ENCODE measurements at regions not wholly inside any gene's neighbourhood (a gene's known extent, or its start where the extent isn't known, plus 50 kb on each side); places are given as distances from the start of the nearest gene placed in this dataset.

DNA sequence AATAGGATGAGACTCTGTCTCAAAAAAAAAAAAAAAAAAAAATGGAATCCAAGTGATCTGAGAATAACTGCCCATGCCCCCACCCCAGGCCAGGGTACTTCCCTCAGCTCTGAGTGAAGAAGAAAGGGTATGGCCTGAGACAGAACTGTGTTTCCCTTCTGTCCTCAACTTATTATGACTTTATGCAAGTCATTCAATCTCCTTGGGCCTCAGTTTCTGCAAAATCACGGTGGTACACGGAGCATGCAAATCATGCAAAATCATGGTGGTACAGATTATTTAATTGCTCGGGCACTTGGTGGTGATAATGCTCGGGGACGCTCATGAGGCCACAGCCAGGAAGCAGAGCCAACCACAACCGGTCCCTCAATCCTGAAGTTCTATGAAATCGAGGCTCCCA lies 56.5 kb upstream of the TBX3 start:
- TF ChIP-seq, protein P1, sequence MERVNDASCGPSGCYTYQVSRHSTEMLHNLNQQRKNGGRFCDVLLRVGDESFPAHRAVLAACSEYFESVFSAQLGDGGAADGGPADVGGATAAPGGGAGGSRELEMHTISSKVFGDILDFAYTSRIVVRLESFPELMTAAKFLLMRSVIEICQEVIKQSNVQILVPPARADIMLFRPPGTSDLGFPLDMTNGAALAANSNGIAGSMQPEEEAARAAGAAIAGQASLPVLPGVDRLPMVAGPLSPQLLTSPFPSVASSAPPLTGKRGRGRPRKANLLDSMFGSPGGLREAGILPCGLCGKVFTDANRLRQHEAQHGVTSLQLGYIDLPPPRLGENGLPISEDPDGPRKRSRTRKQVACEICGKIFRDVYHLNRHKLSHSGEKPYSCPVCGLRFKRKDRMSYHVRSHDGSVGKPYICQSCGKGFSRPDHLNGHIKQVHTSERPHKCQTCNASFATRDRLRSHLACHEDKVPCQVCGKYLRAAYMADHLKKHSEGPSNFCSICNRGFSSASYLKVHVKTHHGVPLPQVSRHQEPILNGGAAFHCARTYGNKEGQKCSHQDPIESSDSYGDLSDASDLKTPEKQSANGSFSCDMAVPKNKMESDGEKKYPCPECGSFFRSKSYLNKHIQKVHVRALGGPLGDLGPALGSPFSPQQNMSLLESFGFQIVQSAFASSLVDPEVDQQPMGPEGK (CRISPR knock-in tag; IDR thresholded peaks at IDR 0.05; ENCODE audit: borderline replicate concordance) = no peak
- TF ChIP-seq ESRRG (CRISPR knock-in tag; IDR thresholded peaks at IDR 0.05) (no peak), CSDC2 (CRISPR knock-in tag; IDR thresholded peaks at IDR 0.05) (no peak), ZFP3 (CRISPR knock-in tag; IDR thresholded peaks at IDR 0.05) (no peak), SNAI2 (CRISPR knock-in tag; IDR thresholded peaks at IDR 0.05) (no peak), BACH2 (CRISPR knock-in tag; IDR thresholded peaks at IDR 0.05; ENCODE audit: borderline replicate concordance) (no peak), RARB (CRISPR knock-in tag; IDR thresholded peaks at IDR 0.05) (no peak), OSR1 (CRISPR knock-in tag; IDR thresholded peaks at IDR 0.05) (no peak), GLIS3 (CRISPR knock-in tag; IDR thresholded peaks at IDR 0.05) (no peak)
- TF ChIP-seq, protein P2, sequence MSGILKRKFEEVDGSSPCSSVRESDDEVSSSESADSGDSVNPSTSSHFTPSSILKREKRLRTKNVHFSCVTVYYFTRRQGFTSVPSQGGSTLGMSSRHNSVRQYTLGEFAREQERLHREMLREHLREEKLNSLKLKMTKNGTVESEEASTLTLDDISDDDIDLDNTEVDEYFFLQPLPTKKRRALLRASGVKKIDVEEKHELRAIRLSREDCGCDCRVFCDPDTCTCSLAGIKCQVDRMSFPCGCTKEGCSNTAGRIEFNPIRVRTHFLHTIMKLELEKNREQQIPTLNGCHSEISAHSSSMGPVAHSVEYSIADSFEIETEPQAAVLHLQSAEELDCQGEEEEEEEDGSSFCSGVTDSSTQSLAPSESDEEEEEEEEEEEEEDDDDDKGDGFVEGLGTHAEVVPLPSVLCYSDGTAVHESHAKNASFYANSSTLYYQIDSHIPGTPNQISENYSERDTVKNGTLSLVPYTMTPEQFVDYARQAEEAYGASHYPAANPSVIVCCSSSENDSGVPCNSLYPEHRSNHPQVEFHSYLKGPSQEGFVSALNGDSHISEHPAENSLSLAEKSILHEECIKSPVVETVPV (CRISPR knock-in tag; IDR thresholded peaks at IDR 0.05) = no peak
- TF ChIP-seq, protein P3, sequence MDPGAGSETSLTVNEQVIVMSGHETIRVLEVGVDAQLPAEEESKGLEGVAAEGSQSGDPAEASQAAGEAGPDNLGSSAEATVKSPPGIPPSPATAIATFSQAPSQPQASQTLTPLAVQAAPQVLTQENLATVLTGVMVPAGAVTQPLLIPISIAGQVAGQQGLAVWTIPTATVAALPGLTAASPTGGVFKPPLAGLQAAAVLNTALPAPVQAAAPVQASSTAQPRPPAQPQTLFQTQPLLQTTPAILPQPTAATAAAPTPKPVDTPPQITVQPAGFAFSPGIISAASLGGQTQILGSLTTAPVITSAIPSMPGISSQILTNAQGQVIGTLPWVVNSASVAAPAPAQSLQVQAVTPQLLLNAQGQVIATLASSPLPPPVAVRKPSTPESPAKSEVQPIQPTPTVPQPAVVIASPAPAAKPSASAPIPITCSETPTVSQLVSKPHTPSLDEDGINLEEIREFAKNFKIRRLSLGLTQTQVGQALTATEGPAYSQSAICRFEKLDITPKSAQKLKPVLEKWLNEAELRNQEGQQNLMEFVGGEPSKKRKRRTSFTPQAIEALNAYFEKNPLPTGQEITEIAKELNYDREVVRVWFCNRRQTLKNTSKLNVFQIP (CRISPR knock-in tag; IDR thresholded peaks at IDR 0.05; ENCODE audit: borderline replicate concordance, low read depth) = no peak
- TF ChIP-seq, protein P4, sequence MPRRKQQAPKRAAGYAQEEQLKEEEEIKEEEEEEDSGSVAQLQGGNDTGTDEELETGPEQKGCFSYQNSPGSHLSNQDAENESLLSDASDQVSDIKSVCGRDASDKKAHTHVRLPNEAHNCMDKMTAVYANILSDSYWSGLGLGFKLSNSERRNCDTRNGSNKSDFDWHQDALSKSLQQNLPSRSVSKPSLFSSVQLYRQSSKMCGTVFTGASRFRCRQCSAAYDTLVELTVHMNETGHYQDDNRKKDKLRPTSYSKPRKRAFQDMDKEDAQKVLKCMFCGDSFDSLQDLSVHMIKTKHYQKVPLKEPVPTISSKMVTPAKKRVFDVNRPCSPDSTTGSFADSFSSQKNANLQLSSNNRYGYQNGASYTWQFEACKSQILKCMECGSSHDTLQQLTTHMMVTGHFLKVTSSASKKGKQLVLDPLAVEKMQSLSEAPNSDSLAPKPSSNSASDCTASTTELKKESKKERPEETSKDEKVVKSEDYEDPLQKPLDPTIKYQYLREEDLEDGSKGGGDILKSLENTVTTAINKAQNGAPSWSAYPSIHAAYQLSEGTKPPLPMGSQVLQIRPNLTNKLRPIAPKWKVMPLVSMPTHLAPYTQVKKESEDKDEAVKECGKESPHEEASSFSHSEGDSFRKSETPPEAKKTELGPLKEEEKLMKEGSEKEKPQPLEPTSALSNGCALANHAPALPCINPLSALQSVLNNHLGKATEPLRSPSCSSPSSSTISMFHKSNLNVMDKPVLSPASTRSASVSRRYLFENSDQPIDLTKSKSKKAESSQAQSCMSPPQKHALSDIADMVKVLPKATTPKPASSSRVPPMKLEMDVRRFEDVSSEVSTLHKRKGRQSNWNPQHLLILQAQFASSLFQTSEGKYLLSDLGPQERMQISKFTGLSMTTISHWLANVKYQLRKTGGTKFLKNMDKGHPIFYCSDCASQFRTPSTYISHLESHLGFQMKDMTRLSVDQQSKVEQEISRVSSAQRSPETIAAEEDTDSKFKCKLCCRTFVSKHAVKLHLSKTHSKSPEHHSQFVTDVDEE (CRISPR knock-in tag; IDR thresholded peaks at IDR 0.05) = no peak
- TF ChIP-seq, protein P5, sequence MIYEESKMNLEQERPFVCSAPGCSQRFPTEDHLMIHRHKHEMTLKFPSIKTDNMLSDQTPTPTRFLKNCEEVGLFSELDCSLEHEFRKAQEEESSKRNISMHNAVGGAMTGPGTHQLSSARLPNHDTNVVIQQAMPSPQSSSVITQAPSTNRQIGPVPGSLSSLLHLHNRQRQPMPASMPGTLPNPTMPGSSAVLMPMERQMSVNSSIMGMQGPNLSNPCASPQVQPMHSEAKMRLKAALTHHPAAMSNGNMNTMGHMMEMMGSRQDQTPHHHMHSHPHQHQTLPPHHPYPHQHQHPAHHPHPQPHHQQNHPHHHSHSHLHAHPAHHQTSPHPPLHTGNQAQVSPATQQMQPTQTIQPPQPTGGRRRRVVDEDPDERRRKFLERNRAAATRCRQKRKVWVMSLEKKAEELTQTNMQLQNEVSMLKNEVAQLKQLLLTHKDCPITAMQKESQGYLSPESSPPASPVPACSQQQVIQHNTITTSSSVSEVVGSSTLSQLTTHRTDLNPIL (CRISPR knock-in tag; IDR thresholded peaks at IDR 0.05; ENCODE audit: low read depth) = no peak
